ENCODE measurements at regions not wholly inside any gene's neighbourhood (a gene's known extent, or its start where the extent isn't known, plus 50 kb on each side); places are given as distances from the start of the nearest gene placed in this dataset.
A peak's percentile ranks its signal among the peaks of the same experiment; 100 is the strongest.

- no peak for DNase-seq (ENCODE audit: low read depth)
- H3K4me3 ChIP-seq (ENCODE audit: low read depth, low read length) = no peak overlapping the region
- TF ChIP-seq, protein P1, sequence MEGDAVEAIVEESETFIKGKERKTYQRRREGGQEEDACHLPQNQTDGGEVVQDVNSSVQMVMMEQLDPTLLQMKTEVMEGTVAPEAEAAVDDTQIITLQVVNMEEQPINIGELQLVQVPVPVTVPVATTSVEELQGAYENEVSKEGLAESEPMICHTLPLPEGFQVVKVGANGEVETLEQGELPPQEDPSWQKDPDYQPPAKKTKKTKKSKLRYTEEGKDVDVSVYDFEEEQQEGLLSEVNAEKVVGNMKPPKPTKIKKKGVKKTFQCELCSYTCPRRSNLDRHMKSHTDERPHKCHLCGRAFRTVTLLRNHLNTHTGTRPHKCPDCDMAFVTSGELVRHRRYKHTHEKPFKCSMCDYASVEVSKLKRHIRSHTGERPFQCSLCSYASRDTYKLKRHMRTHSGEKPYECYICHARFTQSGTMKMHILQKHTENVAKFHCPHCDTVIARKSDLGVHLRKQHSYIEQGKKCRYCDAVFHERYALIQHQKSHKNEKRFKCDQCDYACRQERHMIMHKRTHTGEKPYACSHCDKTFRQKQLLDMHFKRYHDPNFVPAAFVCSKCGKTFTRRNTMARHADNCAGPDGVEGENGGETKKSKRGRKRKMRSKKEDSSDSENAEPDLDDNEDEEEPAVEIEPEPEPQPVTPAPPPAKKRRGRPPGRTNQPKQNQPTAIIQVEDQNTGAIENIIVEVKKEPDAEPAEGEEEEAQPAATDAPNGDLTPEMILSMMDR (IDR thresholded peaks at IDR 0.05; ENCODE audit: insufficient read depth, low read depth, low read length, missing control alignments) = no peak
These were observed 264.7 kb downstream of the NSG2 start for GRCh38 chr5:174310243-174310642.

- no peak overlapping the region for H3K4me3 ChIP-seq (ENCODE audit: low read depth, low read length)
- no peak for DNase-seq (ENCODE audit: low read depth)
- TF ChIP-seq, protein P1 (IDR thresholded peaks at IDR 0.05; ENCODE audit: insufficient read depth, low read depth, low read length, missing control alignments) = no peak
These were observed 265.2 kb downstream of the NSG2 start for GRCh38 chr5:174310706-174311105.

DNA sequence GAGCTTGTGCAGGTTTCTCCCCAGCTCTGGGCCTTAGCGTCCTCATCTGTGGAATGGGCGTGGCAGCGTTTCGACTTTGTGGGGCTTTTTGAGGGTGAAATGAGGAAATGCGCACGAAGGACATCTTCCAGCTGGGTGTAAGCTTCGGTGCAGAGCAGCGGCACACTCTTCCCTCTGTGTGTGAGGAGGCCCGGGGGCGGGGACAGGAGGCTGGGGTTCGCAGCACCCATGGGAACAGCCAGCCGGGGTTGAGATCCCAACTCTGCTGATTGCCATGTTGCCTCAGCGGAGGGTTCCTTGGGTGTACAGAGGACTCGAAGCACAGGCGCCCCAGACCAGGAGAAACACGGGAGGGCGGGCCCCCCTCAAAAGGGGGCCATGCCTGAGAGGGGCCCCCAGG is 265.6 kb downstream of the NSG2 start:
- TF ChIP-seq, protein P1 (IDR thresholded peaks at IDR 0.05; ENCODE audit: insufficient read depth, low read depth, low read length, missing control alignments) = no peak
- H3K4me3 ChIP-seq (ENCODE audit: low read depth, low read length) = no peak overlapping the region
- no peak for DNase-seq (ENCODE audit: low read depth)

DNA sequence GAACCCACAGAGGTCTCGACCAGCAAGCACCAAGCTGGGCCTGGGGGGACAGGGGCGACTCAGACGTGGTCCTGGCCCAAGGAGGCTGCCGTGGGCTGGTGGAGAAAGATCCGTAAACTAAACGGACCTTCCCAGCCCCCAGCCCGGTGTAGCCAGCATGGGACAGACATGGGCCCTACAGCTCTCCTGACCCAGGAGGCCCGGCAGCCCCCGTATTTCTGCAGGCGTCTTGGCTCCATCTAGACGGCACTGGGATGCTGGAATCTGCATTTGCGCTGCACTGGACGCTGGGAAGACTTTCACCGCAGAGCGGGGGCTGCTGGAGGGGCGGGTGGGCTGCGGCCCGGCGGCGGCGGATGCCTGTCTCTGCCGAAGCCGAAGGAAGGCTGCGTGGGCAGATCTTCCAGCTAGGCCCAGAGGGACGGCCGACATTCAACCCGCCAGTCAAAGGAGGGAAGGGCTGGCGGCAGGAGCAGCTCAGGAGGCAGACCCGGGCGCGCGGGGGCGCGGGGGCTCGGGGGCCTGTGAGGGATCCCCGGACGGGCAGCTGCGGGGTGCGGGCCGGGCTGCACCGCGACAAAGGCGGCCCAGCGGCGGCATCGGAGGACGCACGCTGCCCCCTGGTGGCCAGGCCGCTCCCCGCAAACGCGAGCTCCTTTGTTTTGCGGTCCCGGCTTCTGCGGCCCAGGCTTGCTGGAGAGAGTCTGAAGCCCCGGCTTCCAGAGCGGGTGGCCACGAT is 266.2 kb downstream of the NSG2 start:
- DNase-seq (ENCODE audit: low read depth) = peak; percentile 73
- TF ChIP-seq, protein P1 (IDR thresholded peaks at IDR 0.05; ENCODE audit: insufficient read depth, low read depth, low read length, missing control alignments) = peak; percentile 81
- H3K4me3 ChIP-seq (ENCODE audit: low read depth, low read length) = peak overlapping the region; percentile 20

GRCh38 chr5:174312270-174312617 is 266.7 kb downstream of the NSG2 start:
- H3K4me3 ChIP-seq (ENCODE audit: low read depth, low read length) = no peak overlapping the region
- DNase-seq (ENCODE audit: low read depth) = no peak
- TF ChIP-seq, protein P1 (IDR thresholded peaks at IDR 0.05; ENCODE audit: insufficient read depth, low read depth, low read length, missing control alignments) = no peak

DNA sequence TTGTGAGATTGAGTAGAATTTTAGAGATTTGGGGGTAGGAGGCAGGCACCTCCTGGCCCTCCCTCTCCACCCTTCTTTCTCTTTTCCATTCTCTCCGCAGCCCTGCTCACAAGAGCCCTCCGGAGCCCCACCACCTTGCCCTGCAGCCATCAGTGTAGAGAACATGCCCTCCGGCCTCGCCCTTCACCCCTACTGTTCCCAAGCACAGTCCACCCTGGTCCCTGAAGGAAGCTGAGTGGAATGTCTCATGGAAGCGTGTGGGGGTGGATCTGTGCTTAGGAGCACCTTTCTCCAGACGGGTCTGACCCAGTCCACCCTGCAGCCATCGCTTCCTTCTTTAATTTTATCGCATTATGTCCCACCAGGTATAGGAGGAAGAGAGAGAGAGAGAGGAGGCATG is 267.1 kb downstream of the NSG2 start:
- DNase-seq (ENCODE audit: low read depth) = no peak
- H3K4me3 ChIP-seq (ENCODE audit: low read depth, low read length) = no peak overlapping the region
- TF ChIP-seq, protein P1 (IDR thresholded peaks at IDR 0.05; ENCODE audit: insufficient read depth, low read depth, low read length, missing control alignments) = no peak

- no peak overlapping the region for H3K4me3 ChIP-seq (ENCODE audit: low read depth, low read length)
- TF ChIP-seq, protein P1 (IDR thresholded peaks at IDR 0.05; ENCODE audit: insufficient read depth, low read depth, low read length, missing control alignments) = no peak
- no peak for DNase-seq (ENCODE audit: low read depth)
These were observed 268.1 kb downstream of the NSG2 start for GRCh38 chr5:174313615-174314014.
